ENCODE measurements at regions not wholly inside any gene's neighbourhood (a gene's known extent, or its start where the extent isn't known, plus 50 kb on each side); places are given as distances from the start of the nearest gene placed in this dataset.

GRCh38 chr1:170351366-170351946 lies 180.5 kb upstream of the GORAB start (continued):
- TF ChIP-seq CHD7 (IDR thresholded peaks at IDR 0.05; ENCODE audit: insufficient replicate concordance, low read length) (no peak), FOSL1 (IDR thresholded peaks at IDR 0.05; ENCODE audit: insufficient read depth, low read depth, low read length) (no peak), BCL11A (IDR thresholded peaks at IDR 0.05; ENCODE audit: low read depth in 2 of 2, low read length in 2 of 2) (no peak), ZNF274 (IDR thresholded peaks at IDR 0.05; ENCODE audit: borderline replicate concordance, extremely low read depth, low read length) (no peak), CTBP2 (IDR thresholded peaks at IDR 0.05; ENCODE audit: borderline replicate concordance, insufficient read depth, insufficient read length, low read length) (no peak), E2F6 (IDR thresholded peaks at IDR 0.05) (no peak), EZH2 (IDR thresholded peaks at IDR 0.05; ENCODE audit: low read depth, low read length, severe bottlenecking) (no peak), RXRA (IDR thresholded peaks at IDR 0.05; ENCODE audit: insufficient read depth, low read depth, low read length) (no peak), RAD21 (IDR thresholded peaks at IDR 0.05 in 1 of 2, conservative IDR thresholded peaks at IDR 0.05 in 1 of 2; ENCODE audit: low read depth in 2 of 2, low read length in 2 of 2) (no peak), BACH1 (IDR thresholded peaks at IDR 0.05; ENCODE audit: low read length) (no peak)

All from H1 (cell line).